HEK293 (cell line): ENCODE measurements at regions not wholly inside any gene's neighbourhood (a gene's known extent, or its start where the extent isn't known, plus 50 kb on each side); places are given as distances from the start of the nearest gene placed in this dataset.

Source experiments
- CTCF ChIA-PET: fragments of 350-600 bp; formaldehyde crosslinking; extraction: SDS; loops from one replicate; lab custom pipeline; 2021; ENCODE audit warnings: antibody characterized with exemption; lab: Yijun Ruan, JAX
- POLR2A ChIA-PET: fragments of 300-600 bp; formaldehyde crosslinking; extraction: SDS; loops from one replicate; lab custom pipeline; 2020; ENCODE audit warnings: antibody characterized with exemption, inconsistent platforms; lab: Yijun Ruan, JAX
- H3K27ac ChIP-seq: fragments of 200-500 bp; sonication (Bioruptor generic); 2 replicates; pipeline ENCODE4 v1.5.1; 2014; ENCODE audit warnings: low read depth, low read length, control low read depth, inconsistent platforms; ENCODE audit errors: extremely low read depth
- H3K36me3 ChIP-seq, 2 experiments: fragments of 200-500 bp in 1 of 2; sonication (Bioruptor generic) in 1 of 2; 1 replicate in 1 of 2; 2 replicates in 1 of 2; pipeline ENCODE4 v1.5.1; 2014 to 2017; ENCODE audit warnings: inconsistent platforms in 2 of 2, low read length in 2 of 2; ENCODE audit not compliant: control insufficient read depth in 2 of 2, insufficient read depth in 1 of 2
- H3K4me1 ChIP-seq: fragments of 200-500 bp; sonication (Bioruptor generic); 2 replicates; pipeline ENCODE4 v1.5.1; 2014; ENCODE audit warnings: mild to moderate bottlenecking, low read length, inconsistent platforms; ENCODE audit not compliant: control insufficient read depth, insufficient read depth
- H3K4me3 ChIP-seq: 2 replicates; pipeline ENCODE4 v1.5.1; 2011; ENCODE audit warnings: low read depth, mild to moderate bottlenecking, control low read depth, low read length, moderate library complexity
- H3K9me3 ChIP-seq: fragments of 200-500 bp; sonication (Bioruptor generic); 2 replicates; pipeline ENCODE4 v1.5.1; 2014; ENCODE audit warnings: low read depth, low read length, inconsistent platforms; ENCODE audit not compliant: control insufficient read depth, insufficient read depth
- KLF1 ChIP-seq: fragments of 450-650 bp; formaldehyde crosslinking; IDR thresholded peaks from 2 replicates; pipeline ENCODE4 v1.5.1; 2016; ENCODE audit warnings: missing biosample characterization, missing genetic modification characterization
- PRDM10 ChIP-seq: fragments of 450-650 bp; formaldehyde crosslinking; IDR thresholded peaks from 2 replicates; pipeline ENCODE4 v1.5.1; 2016; ENCODE audit warnings: missing biosample characterization, missing genetic modification characterization
- PRDM6 ChIP-seq: fragments of 450-650 bp; formaldehyde crosslinking; IDR thresholded peaks from 2 replicates; pipeline ENCODE4 v1.5.1; 2017; ENCODE audit warnings: missing biosample characterization, missing genetic modification characterization
- ZBTB17 ChIP-seq: fragments of 450-650 bp; formaldehyde crosslinking; IDR thresholded peaks from 2 replicates; pipeline ENCODE4 v1.5.1; 2016; ENCODE audit warnings: missing biosample characterization, missing genetic modification characterization
- ZNF112 ChIP-seq: fragments of 450-650 bp; formaldehyde crosslinking; IDR thresholded peaks from 2 replicates; pipeline ENCODE4 v1.5.0; 2017; ENCODE audit warnings: missing biosample characterization, missing genetic modification characterization
- ZNF174 ChIP-seq: fragments of 450-650 bp; formaldehyde crosslinking; IDR thresholded peaks from 2 replicates; pipeline ENCODE4 v1.5.0; 2017; ENCODE audit warnings: missing biosample characterization, mild to moderate bottlenecking, missing genetic modification characterization
- ZNF48 ChIP-seq: fragments of 450-650 bp; formaldehyde crosslinking; IDR thresholded peaks from 2 replicates; pipeline ENCODE4 v1.5.1; 2016; ENCODE audit warnings: missing biosample characterization, missing genetic modification characterization
- ZNF518A ChIP-seq: fragments of 450-650 bp; formaldehyde crosslinking; conservative IDR thresholded peaks from 2 replicates; pipeline ENCODE4 v1.5.1; 2016; ENCODE audit warnings: low read depth, missing biosample characterization, missing genetic modification characterization
- ZNF768 ChIP-seq: fragments of 450-650 bp; formaldehyde crosslinking; IDR thresholded peaks from 2 replicates; pipeline ENCODE4 v1.5.1; 2018; ENCODE audit warnings: missing biosample characterization, mild to moderate bottlenecking, missing genetic modification characterization
- ZNF777 ChIP-seq: fragments of 450-650 bp; formaldehyde crosslinking; IDR thresholded peaks from 2 replicates; pipeline ENCODE4 v1.5.1; 2017; ENCODE audit warnings: missing biosample characterization, missing genetic modification characterization, borderline replicate concordance
- ZNF785 ChIP-seq: fragments of 450-650 bp; formaldehyde crosslinking; IDR thresholded peaks from 2 replicates; pipeline ENCODE4 v1.5.1; 2016; ENCODE audit warnings: missing biosample characterization, missing genetic modification characterization
- ZNF830 ChIP-seq: fragments of 450-650 bp; IDR thresholded peaks from 2 replicates; pipeline ENCODE4 v1.5.0; 2018; ENCODE audit warnings: missing biosample characterization, missing genetic modification characterization, low read depth, mild to moderate bottlenecking, moderate library complexity
- ZXDB ChIP-seq: fragments of 450-650 bp; formaldehyde crosslinking; IDR thresholded peaks from 2 replicates; pipeline ENCODE4 v1.5.1; 2016; ENCODE audit warnings: missing biosample characterization, missing genetic modification characterization
- TF ChIP-seq, protein P1 (sequence below): fragments of 450-650 bp; formaldehyde crosslinking; IDR thresholded peaks from 2 replicates; pipeline ENCODE4; 2016; ENCODE audit warnings: missing biosample characterization, missing genetic modification characterization

DNA sequence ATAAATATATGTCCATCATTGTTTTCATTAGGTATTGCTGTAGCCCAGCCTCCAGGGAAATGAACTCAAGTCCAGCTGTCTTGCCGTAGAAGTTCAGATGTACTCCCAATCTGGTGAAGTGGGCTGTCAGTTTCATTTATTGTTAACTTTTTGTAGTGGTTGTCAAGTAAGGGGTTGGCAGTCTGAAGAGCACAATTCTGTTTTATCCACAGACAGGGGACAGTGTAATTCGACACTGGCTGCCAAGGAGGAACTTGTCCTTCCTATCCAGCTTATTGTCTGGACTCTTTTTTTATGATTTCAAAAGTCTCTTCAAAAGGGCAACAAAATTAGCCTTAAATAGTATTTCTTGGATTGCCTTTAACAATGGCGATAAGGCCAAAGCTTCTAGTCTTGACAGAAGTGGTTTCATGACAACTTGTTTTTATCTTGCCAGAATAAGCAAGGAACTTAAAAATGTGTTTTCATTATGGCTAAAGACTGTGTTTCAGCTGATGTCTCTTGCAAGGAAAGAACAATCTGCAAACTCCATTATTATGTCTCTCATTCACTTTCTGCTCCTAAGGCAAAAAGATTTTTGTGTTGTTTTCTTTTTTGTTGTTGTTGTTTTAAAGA is 73.9 kb upstream of the TANC2 start:
- POLR2A ChIA-PET: no interaction called here
- TF ChIP-seq ZNF785 (tag by site-specific recombination) (no peak), ZNF112 (no peak), ZNF174 (tag by site-specific recombination) (no peak), ZNF830 (tag by site-specific recombination) (no peak), ZNF48 (tag by site-specific recombination) (no peak), KLF1 (tag by site-specific recombination) (no peak), ZXDB (tag by site-specific recombination) (no peak), PRDM6 (peak; percentile 27; the same call in 1 of the 2 replicates)
- TF ChIP-seq, protein P1, sequence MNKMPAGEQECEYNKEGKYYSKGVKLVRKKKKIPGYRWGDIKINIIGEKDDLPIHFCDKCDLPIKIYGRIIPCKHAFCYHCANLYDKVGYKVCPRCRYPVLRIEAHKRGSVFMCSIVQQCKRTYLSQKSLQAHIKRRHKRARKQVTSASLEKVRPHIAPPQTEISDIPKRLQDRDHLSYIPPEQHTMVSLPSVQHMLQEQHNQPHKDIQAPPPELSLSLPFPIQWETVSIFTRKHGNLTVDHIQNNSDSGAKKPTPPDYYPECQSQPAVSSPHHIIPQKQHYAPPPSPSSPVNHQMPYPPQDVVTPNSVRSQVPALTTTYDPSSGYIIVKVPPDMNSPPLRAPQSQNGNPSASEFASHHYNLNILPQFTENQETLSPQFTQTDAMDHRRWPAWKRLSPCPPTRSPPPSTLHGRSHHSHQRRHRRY (tag by site-specific recombination): no peak
- no peak overlapping the region for H3K4me3 ChIP-seq
- H3K4me1 ChIP-seq: peaks cover 9% of the 10 kb centered on the region
- H3K27ac ChIP-seq: no peak overlapping the region
- CTCF ChIA-PET: no interaction called here
- H3K9me3 ChIP-seq: no peaks in the 10 kb centered on the region
- no peaks in the 10 kb centered on the region for H3K36me3 ChIP-seq

GRCh38 chr17:62891659-62892058 is 74.4 kb upstream of the TANC2 start:
- Histone ChIP-seq H3K4me1 (peaks cover 9% of the 10 kb centered on the region), H3K9me3 (no peaks in the 10 kb centered on the region), H3K4me3 (no peak overlapping the region)
- TF ChIP-seq ZNF777: no peak
- 0 out of 2 replicates have a peak, but pooled peaks have one; percentile 31 for TF ChIP-seq PRDM10 (tag by site-specific recombination)
- TF ChIP-seq, all 188 proteins: peak for 1
- no peak overlapping the region for H3K27ac ChIP-seq
- no peaks in the 10 kb centered on the region for H3K36me3 ChIP-seq
- POLR2A ChIA-PET: no interaction called here
- CTCF ChIA-PET: no interaction called here

DNA sequence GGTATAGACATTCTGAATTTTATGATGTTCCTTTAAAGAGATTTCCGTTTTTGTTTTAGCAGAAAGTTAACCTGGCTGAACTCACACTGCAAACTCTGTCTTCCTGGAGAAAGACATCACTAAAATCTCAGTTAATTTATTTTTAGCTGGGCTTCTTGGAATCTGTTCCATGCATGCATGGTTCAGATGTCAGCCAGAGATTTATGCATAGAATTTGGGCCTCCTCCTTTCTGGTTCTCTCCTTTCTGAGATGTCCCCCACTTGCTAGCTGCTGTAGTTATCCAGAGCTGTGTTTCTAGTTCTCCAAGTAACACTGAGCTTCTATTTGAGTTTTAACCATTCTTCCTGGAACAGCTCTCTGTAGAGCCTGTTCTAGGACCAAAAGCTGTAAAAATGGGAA is 77.3 kb upstream of the TANC2 start:
- ChIA-PET POLR2A (no interaction called here), CTCF (interaction anchor here (0.7 kb wide), 1 partner anchor 62 kb away, joined by 3 read pairs; no protein-coding TSS in a partner anchor)
- no peak overlapping the region for H3K4me3 ChIP-seq
- TF ChIP-seq ZNF518A (tag by site-specific recombination) (no peak), ZNF768 (tag by site-specific recombination) (no peak), ZNF174 (tag by site-specific recombination) (no peak), ZBTB17 (tag by site-specific recombination) (no peak)
- peaks cover 9% of the 10 kb centered on the region for H3K4me1 ChIP-seq
- H3K36me3 ChIP-seq: no peaks in the 10 kb centered on the region
- no peaks in the 10 kb centered on the region for H3K9me3 ChIP-seq
- no peak overlapping the region for H3K27ac ChIP-seq
